Hindlimb muscle (tissue), 1 donor: ENCODE measurements at regions not wholly inside any gene's neighbourhood (a gene's known extent, or its start where the extent isn't known, plus 50 kb on each side); places are given as distances from the start of the nearest gene placed in this dataset.
"Not testable (repeated sequence)": the region's sequence is repeated elsewhere in the genome, so short reads cannot be mapped to it uniquely, and the experiment has no call there.

Experiments used
- DNase-seq: peaks from one replicate; pipeline ENCODE4 v3.0.0-alpha.2; 2013

- DNase-seq = no peak
Observed at GRCh38 chr22:48510599-48510998, 1317.1 kb downstream of the BRD1 start.

GRCh38 chr22:48507595-48508350 lies 1319.9 kb downstream of the BRD1 start:
- no peak for DNase-seq

DNA sequence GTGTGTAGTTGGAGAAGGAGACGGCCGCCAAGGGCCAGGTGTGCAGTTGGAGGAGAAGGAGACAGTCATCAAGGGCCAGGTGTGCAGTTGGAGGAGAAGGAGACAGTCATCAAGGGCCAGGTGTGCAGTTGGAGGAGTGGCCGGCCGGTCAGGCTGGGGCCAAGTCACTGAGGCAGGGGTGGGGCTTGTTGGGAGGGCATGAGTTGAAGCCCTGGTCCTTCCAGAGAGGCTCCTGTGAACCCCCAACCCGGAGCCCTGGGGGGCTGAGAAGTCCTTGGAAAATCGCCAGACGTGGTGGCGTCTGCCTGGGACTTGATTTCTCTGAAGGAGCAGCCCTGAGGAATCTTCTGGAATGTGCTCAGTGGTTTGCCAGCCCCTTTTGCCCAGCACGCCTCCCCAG lies 1320.5 kb downstream of the BRD1 start:
- DNase-seq = no peak

- DNase-seq = no peak
Observed at GRCh38 chr22:48506506-48507145, 1321.0 kb downstream of the BRD1 start.

DNA sequence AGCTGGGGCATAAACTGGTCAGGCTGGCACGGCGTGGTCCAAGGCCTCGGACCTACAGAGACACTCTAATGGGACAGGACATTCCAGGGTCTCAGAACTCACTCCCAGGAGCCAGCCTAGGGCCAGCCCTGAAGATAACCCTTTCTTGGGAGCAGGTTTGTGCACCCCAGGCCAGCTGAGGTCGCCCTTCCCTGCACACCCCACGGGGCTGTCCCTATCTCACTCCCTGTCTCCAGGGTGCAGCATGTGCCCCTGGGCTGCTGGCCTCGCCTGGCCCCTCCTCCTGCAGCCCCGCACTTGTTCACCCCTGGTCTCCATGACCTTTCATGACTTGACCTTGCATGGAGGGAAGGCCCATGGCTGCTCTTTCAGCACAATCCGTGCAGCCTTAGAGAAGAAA lies 1321.8 kb downstream of the BRD1 start:
- DNase-seq = no peak

GRCh38 chr22:48504519-48505140 lies 1323.0 kb downstream of the BRD1 start:
- no peak for DNase-seq

DNA sequence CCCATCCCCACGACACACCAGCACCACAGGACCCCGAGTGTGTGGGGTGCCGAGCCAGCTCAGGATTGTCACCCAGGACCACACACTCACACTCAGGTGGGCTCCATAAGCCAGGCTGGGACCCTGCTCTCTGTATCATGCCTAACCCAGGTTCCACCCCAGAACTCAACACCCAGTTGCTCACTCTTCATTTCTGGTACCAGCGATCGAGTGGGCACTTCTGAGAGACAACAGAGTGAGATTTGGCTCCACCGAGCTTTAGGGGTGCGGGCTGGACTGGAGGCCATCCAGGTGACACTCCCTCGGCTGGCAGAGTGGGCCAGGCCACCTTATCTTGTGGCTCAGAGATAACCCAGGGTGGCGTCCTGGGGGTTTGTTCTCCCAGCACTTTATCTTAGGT lies 1323.8 kb downstream of the BRD1 start:
- no peak for DNase-seq

DNA sequence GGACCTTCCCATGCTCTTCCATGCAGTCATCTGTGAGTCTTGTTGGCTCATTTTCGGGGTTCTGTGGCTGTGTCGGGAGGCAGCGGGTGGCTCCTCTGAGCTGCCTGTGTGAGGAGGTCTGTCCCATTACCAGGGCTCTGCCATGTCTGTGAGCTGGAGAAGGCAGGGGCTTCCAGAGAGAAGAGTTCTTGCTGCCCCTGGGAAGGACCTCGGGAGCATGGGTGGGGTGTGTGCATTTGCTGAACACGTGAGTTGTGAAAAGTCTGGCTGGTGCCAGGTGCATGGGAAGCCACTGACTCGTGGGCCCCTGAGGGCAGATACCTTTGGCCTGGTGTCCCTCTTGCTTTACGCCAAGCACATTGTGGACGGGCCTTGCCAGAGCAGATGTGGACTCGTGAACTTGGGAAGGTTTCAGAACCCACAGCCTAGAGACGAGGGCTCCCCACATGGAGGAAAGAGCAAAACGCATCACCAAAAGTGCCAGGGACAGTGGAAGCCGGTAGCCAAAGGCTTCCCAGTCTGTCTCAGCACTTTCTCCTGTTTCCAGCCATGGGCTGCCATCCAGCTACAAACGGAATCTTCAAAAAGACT lies 1324.5 kb downstream of the BRD1 start:
- DNase-seq = no peak

DNA sequence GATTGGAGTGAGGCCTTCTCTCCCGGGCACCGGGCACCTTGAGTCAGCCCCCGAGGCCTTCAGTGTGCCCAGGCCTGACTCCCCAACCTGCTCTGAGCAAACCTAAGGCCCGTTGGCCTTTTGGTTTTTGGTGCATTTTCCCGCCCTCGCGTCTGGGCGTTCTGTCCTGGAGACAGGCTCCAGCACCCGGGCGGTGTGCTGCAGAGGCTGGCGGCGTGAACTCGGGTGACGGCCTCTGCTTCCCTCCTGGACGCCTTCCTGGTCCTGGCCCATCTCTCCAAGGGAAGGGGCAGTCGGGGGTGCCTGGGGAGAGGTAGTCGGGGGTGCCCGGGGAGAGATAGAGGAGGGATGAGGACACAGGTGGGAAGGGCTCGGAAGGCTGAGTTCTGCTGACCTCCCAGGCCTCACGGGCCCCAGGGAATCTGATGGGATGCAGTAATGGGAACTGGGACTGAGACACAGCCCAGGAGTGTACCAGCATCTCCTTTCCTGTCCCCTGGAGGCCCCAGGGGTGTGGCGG lies 1326.4 kb downstream of the BRD1 start:
- DNase-seq = no peak

GRCh38 chr22:48500471-48501230 lies 1327.0 kb downstream of the BRD1 start:
- no peak for DNase-seq

GRCh38 chr22:48499456-48500425 lies 1327.9 kb downstream of the BRD1 start:
- no peak for DNase-seq

- no peak for DNase-seq
Observed at GRCh38 chr22:48498526-48499331, 1328.9 kb downstream of the BRD1 start.

DNA sequence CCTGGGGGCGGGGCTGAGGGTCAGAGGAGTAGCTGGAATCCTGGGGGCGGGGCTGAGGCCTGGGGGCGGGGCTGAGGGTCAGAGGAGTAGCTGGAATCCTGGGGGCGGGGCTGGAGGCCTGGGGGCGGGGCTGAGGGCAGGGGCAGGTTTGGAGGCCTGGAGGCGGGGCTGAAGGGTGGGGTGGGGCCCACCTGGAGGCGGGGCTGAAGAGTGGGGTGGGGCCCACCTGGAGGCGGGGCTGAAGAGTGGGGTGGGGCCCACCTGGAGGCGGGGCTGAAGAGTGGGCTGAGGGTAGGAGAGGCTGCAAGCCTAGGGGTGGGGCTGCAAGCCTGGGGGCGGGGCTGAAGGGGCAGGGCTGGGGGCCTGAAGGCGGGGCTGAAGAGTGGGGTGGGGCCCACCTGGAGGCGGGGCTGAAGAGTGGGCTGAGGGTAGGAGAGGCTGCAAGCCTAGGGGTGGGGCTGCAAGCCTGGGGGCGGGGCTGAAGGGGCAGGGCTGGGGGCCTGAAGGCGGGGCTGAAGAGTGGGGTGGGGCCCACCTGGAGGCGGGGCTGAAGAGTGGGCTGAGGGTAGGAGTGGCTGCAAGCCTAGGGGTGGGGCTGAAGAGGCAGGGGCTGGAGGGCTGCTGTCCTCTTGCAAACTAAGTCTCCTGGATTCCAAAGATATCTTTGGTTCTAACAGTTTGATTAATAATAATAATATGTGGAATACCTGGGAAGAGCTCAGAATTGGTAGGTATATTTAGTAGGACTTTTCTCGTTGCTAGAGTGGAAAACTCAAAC lies 1329.7 kb downstream of the BRD1 start:
- DNase-seq = not testable (repeated sequence)

- no peak for DNase-seq
Observed at GRCh38 chr22:48496987-48497650, 1330.6 kb downstream of the BRD1 start.

- DNase-seq = no peak
Observed at GRCh38 chr22:48496226-48496845, 1331.3 kb downstream of the BRD1 start.

GRCh38 chr22:48495751-48496080 lies 1332.0 kb downstream of the BRD1 start:
- DNase-seq = no peak

DNA sequence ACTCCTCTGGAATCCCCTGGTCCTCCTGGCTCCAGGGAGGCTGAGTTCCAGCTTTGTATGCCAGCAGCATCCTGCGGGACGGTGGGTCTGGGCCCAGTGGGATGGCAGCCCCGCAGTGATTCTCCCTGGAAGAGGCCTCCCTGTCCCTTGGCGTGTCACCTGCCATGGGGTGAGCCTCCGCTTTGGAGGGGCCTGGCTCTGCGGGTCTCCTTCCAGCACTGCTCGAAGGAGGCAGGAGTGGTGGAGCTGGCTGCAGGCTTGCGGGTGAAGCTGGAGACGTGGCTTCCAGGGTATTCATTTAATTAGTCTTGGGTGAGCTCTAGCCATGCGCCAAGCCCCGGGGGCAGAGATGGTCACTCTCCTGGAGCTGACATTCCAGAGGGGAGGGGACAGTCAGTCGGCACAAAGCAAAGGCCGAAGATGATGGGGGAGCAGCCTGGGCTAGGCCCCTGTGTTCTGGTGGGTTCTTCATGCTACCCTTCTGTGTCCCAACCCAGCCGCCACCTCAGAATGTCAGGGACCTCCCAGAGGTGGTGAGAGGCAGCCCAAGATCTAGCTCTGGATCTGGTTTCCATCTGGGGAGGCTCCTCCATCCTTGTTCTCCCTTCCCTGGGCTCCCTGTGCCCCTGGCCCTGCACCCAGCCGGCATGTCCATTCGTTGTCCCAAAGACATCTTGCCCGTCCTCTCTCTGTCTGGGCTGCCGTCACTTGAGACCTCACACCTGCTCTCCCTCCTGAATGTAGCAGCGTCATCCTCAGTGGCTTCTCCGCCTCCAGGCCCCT lies 1332.5 kb downstream of the BRD1 start:
- DNase-seq = no peak
